ENCODE measurements at regions not wholly inside any gene's neighbourhood (a gene's known extent, or its start where the extent isn't known, plus 50 kb on each side); places are given as distances from the start of the nearest gene placed in this dataset.

DNA sequence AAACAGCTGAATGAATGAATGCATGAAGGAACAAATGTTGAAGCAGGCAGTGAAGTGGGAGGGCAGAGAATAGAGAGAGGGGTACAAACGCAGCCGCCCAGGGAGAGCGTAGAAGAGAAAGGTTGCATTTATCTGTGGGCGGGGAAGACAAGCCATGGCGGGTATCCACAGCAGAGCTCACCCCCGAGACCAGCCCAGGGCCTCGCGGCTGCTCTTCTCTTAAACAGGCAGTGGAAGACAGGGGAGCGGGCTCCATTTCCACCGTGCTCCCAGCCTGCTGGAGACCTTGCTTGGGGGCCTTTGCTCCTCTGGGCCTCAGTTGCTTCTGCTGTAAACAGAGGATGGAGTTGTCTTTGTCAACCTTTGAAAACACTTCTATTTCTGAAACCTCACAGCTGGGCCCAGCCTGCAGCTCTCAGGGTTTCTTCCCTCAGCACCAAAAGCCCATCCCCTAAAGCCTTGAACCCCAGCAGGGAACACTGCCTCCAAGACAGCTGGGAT, 259.5 kb downstream of the UACA start:
- no peaks in the 10 kb centered on the region for H3K36me3 ChIP-seq
- no peak for DNase-seq
- no peaks in the 10 kb centered on the region for H3K9me3 ChIP-seq
- intact Hi-C loops (cut with DNase I) = no loop called here
- no peaks in the 10 kb centered on the region for H3K27me3 ChIP-seq (ENCODE audit: low read depth)
- ATAC-seq = no peak
- no peak overlapping the region for H3K27ac ChIP-seq
- TF ChIP-seq, protein P1, sequence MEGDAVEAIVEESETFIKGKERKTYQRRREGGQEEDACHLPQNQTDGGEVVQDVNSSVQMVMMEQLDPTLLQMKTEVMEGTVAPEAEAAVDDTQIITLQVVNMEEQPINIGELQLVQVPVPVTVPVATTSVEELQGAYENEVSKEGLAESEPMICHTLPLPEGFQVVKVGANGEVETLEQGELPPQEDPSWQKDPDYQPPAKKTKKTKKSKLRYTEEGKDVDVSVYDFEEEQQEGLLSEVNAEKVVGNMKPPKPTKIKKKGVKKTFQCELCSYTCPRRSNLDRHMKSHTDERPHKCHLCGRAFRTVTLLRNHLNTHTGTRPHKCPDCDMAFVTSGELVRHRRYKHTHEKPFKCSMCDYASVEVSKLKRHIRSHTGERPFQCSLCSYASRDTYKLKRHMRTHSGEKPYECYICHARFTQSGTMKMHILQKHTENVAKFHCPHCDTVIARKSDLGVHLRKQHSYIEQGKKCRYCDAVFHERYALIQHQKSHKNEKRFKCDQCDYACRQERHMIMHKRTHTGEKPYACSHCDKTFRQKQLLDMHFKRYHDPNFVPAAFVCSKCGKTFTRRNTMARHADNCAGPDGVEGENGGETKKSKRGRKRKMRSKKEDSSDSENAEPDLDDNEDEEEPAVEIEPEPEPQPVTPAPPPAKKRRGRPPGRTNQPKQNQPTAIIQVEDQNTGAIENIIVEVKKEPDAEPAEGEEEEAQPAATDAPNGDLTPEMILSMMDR (IDR thresholded peaks at IDR 0.05) = no peak
- no peak overlapping the region for H3K4me3 ChIP-seq
- H3K4me1 ChIP-seq = peaks cover 42% of the 10 kb centered on the region

DNA sequence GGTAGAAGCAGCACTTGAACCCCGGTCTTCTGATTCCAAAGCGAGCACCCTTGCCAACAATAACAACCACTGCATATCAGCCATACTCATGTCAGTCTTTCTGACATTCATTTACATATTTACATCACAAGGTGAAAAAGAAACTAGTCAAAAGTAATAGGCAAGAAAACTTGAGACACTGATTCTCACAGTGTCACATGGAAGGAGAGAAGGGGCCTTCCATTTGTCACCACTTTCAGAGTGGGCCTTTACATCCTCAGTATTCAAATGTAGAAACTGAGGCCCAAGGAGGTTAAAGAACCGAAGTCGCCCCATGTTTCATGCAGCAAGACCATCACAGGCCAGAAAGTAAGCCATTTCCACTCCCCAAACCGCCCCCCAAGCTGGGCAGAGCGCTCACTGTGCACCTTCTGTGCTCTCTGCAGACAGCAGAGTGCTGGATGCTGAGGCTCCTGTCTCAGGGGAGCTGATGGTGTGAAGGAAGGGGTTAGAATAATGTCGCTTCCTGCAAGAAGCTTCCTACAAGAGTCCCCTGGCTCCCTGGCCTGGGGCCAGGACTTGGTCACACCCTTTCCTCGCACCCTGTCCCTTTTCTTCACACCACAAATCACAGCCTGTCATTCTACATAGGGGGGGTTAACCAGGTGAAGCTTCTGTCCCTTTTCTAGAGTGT, 260.1 kb downstream of the UACA start:
- TF ChIP-seq, protein P1 (IDR thresholded peaks at IDR 0.05) = no peak
- Histone ChIP-seq H3K4me1 (peaks cover 36% of the 10 kb centered on the region), H3K4me3 (no peak overlapping the region), H3K36me3 (no peaks in the 10 kb centered on the region), H3K27me3 (ENCODE audit: low read depth) (no peaks in the 10 kb centered on the region), H3K9me3 (no peaks in the 10 kb centered on the region), H3K27ac (no peak overlapping the region)
- intact Hi-C loops (cut with DNase I) = no loop called here
- no peak for ATAC-seq
- no peak for DNase-seq

DNA sequence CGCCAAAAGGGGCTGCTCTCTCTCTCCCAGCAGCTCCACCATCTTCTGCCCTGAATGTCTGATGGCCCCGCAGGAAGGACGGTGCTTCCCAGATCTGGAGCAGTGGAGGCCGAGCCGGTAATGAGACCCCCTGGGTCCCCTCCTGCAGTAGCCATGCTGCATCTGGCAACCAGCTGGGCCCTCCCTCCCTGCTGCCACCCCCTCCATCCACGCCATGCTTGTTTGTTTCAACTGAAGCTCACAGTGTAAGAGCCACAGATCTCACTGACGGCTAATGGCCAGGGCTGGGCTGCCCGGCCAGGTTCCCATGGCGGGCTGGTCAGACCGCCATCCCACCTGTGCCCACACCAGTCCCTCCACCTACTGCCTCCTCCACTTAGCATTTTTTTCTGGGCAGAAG, 260.8 kb downstream of the UACA start:
- Histone ChIP-seq H3K4me1 (peaks cover 33% of the 10 kb centered on the region), H3K27ac (no peak overlapping the region), H3K9me3 (no peaks in the 10 kb centered on the region), H3K27me3 (ENCODE audit: low read depth) (no peaks in the 10 kb centered on the region), H3K4me3 (no peak overlapping the region), H3K36me3 (no peaks in the 10 kb centered on the region)
- ATAC-seq = no peak
- intact Hi-C loops (cut with DNase I) = no loop called here
- TF ChIP-seq, protein P1 (IDR thresholded peaks at IDR 0.05) = no peak
- DNase-seq = no peak

DNA sequence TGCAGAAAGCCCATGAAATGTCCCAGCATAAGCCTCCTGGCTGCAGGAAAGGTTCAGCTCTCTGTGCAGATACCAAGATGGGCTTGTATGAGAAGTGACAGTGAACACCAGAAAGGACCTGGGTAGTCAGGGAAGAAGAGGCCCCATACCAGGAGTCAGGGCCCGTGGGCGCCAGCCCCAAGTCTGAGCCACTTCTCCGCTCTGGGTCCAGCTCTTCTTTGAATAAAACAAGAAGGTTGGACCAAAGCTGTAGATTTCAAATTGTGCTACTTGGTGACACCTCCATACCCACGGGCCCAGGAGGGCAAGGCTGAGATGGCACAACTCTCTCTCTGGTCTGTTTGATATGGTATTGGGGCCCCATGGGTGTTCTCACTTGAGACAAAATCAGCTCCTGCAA, 261.5 kb downstream of the UACA start:
- no peak overlapping the region for H3K4me3 ChIP-seq
- no peak for DNase-seq
- peaks cover 33% of the 10 kb centered on the region for H3K4me1 ChIP-seq
- no peak overlapping the region for H3K27ac ChIP-seq
- H3K36me3 ChIP-seq = no peaks in the 10 kb centered on the region
- intact Hi-C loops (cut with DNase I) = no loop called here
- TF ChIP-seq, protein P1 (IDR thresholded peaks at IDR 0.05) = no peak
- no peaks in the 10 kb centered on the region for H3K27me3 ChIP-seq (ENCODE audit: low read depth)
- H3K9me3 ChIP-seq = no peaks in the 10 kb centered on the region
- no peak for ATAC-seq

DNA sequence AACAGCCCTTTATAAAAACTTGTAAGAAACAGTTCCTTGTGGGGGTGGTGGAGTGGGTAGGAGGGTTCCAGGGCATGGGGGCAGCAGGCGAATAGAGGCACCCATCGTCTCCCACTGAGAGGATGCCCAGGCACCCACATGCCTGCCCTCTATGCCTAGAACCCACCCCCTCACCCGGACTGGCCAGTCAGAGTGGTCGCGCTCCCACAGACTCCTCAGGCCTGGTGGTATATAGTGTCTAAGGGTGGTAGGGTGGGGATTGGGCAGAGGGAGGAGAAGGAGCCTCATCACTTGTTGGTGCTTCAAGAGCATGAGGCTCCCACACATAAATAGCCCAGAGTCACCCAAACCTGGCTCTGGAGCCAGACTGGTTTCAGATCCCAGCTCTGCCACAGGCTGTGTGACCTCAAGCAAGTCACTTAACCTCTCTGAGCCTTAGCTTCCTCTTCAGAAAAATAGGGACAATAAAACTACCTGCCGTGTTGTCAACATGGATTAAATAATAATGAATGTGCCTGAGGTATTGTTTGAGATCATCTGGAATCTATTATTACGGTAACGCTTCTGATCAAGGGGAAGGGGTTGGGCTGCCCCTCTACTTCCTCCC, 262.1 kb downstream of the UACA start:
- Histone ChIP-seq H3K4me1 (peaks cover 33% of the 10 kb centered on the region), H3K27ac (no peak overlapping the region), H3K36me3 (no peaks in the 10 kb centered on the region), H3K9me3 (no peaks in the 10 kb centered on the region), H3K27me3 (ENCODE audit: low read depth) (no peaks in the 10 kb centered on the region), H3K4me3 (no peak overlapping the region)
- no peak for ATAC-seq
- TF ChIP-seq, protein P1 (IDR thresholded peaks at IDR 0.05) = no peak
- DNase-seq = no peak
- intact Hi-C loops (cut with DNase I) = no loop called here

Measured in lower lobe of right lung (tissue), 2 donors.